ENCODE measurements at regions not wholly inside any gene's neighbourhood (a gene's known extent, or its start where the extent isn't known, plus 50 kb on each side); places are given as distances from the start of the nearest gene placed in this dataset.

DNA sequence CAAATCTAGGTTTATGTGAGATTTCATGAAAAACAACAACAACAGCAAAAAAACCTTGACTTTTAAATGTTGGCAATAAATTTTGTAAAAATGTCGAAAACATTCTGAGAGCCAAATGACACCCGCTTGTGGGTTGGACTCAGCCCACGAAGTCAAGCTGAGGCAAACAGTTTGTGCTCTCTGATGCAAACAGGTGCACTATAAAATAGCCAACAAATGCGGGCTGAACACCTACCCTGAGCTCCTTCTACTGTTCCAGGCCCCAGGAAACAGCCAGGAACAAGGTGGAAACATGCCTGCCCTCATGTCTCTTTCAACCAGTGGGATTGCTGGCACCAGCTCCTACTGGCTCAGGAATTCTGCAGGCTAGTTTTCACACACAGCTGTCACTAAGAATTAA, 105.0 kb upstream of the ZNF716 start:
- Histone ChIP-seq H3K9me3 (ENCODE audit: severe bottlenecking) (peaks cover under 1% of the 10 kb centered on the region), H3K27ac (no peak overlapping the region), H3K4me3 (ENCODE audit: low read depth, low read length) (no peak overlapping the region), H3K36me3 (no peaks in the 10 kb centered on the region), H3K27me3 (ENCODE audit: insufficient read depth, low read depth, severe bottlenecking) (no peaks in the 10 kb centered on the region)
- no peak for DNase-seq
- TF ChIP-seq, protein P1, sequence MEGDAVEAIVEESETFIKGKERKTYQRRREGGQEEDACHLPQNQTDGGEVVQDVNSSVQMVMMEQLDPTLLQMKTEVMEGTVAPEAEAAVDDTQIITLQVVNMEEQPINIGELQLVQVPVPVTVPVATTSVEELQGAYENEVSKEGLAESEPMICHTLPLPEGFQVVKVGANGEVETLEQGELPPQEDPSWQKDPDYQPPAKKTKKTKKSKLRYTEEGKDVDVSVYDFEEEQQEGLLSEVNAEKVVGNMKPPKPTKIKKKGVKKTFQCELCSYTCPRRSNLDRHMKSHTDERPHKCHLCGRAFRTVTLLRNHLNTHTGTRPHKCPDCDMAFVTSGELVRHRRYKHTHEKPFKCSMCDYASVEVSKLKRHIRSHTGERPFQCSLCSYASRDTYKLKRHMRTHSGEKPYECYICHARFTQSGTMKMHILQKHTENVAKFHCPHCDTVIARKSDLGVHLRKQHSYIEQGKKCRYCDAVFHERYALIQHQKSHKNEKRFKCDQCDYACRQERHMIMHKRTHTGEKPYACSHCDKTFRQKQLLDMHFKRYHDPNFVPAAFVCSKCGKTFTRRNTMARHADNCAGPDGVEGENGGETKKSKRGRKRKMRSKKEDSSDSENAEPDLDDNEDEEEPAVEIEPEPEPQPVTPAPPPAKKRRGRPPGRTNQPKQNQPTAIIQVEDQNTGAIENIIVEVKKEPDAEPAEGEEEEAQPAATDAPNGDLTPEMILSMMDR (IDR thresholded peaks at IDR 0.05; ENCODE audit: low read depth, low read length): no peak

DNA sequence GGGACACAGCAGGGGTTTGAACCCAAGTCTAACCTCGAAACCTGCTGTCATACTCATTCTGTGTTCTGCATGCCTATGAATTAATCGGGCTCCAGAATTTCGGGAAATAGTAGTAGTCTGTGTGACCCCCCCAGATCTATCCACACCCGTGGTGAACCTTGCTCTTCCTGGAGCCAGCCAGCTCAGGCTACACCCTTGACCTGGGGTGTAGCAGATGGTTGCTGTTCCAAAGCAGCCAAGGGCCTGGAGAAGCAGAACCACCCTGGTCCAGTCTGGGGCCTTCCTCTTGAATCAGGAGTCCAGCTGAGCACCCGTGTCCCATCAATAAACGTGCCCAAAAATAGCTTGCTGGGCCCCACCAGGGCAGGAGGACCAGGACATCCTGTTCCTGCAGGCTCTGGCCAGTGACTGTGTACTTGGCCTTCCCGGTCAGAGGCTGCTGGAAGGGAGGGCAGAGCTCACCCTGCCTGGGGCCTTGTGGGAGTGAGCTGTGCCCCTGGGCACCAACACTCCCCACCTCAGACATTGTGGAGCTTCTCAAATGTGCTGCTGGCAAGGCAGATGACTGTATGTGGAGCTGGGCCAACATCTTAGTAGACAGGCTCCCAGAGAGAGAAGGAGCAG, 101.2 kb upstream of the ZNF716 start:
- Histone ChIP-seq H3K27ac (no peak overlapping the region), H3K27me3 (ENCODE audit: insufficient read depth, low read depth, severe bottlenecking) (no peaks in the 10 kb centered on the region), H3K9me3 (ENCODE audit: severe bottlenecking) (peaks cover 4% of the 10 kb centered on the region), H3K4me3 (ENCODE audit: low read depth, low read length) (no peak overlapping the region), H3K36me3 (no peaks in the 10 kb centered on the region)
- TF ChIP-seq, protein P1 (IDR thresholded peaks at IDR 0.05; ENCODE audit: low read depth, low read length): no peak
- no peak for DNase-seq

DNA sequence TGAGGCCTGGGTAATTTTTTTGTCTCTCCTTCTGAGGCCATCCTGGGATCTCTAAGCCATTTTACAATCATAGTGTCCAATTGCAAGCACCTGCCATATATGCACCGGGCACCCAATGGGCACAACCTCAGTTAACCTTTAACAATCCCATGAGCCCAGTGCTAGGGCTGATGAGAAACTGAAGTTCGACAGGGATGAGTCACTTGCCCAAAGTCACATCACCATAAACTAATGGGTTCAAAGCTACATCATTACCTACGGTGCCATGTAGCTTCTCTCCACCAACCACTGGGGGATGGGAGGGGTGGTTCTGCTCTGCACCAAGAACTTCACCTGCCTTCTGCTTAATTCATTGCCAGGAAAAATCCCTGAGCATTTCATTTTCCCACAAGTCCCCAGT, 95.8 kb upstream of the ZNF716 start:
- Histone ChIP-seq H3K27ac (no peak overlapping the region), H3K36me3 (no peaks in the 10 kb centered on the region), H3K9me3 (ENCODE audit: severe bottlenecking) (peaks cover 4% of the 10 kb centered on the region), H3K4me3 (ENCODE audit: low read depth, low read length) (no peak overlapping the region), H3K27me3 (ENCODE audit: insufficient read depth, low read depth, severe bottlenecking) (no peaks in the 10 kb centered on the region)
- DNase-seq: no peak
- TF ChIP-seq, protein P1 (IDR thresholded peaks at IDR 0.05; ENCODE audit: low read depth, low read length): no peak

DNA sequence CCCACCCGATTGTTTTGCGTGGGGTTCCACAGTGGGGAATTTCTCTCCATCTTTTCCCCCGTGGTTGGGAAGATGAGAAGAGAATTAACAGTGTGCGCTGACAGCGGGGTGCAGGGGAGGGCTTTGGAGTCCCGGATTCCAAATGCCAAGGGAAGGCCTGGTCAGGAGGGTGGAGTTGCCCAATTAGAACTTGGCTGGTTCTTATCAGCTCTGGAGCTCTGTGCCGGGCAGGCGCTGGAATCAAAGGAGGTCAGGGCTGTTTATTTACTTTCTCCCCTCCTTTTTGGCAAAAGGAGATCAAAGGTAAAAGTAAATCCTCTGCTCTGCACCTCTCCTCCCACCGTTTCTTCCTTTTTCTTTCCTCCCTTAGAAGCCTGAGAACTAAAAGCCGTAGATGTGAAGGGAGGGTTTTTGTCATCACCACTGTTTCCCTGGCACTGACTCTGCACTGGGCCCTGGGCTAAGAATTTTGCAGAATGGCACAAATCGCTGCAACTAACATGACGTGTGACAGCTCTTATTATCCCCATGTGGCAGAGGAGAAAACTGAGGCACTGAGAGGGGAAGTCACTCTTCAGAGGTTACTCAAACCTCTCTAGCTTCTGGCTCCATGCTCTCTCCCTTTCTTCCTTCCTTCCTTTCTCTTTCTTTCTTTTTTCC, 95.2 kb upstream of the ZNF716 start:
- Histone ChIP-seq H3K36me3 (no peaks in the 10 kb centered on the region), H3K9me3 (ENCODE audit: severe bottlenecking) (peaks cover 4% of the 10 kb centered on the region)
- TF ChIP-seq, protein P1 (IDR thresholded peaks at IDR 0.05; ENCODE audit: low read depth, low read length): no peak

DNA sequence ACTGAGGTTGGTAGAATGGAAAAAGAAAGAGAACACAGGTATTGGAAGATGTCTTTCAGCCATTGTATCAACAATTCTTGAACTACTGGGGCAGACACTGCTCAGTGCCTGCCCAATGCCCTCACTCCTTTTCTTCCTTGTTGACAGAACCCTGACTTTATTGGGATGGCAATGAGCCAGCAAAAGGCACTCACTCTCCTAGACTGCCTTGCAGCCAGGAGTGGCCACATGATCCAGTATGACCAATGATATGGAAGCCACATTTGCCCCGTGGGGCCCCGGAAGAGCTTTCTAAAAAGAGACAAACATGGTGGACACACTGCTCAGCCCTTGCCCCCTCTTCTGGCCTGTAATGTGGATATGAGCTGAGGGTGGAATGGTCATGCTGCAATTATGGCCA, 88.6 kb upstream of the ZNF716 start:
- Histone ChIP-seq H3K36me3 (no peaks in the 10 kb centered on the region), H3K9me3 (ENCODE audit: severe bottlenecking) (no peaks in the 10 kb centered on the region), H3K27me3 (ENCODE audit: insufficient read depth, low read depth, severe bottlenecking) (no peaks in the 10 kb centered on the region), H3K4me3 (ENCODE audit: low read depth, low read length) (no peak overlapping the region), H3K27ac (no peak overlapping the region)
- no peak for DNase-seq
- TF ChIP-seq, protein P1 (IDR thresholded peaks at IDR 0.05; ENCODE audit: low read depth, low read length): no peak

More for the DNA sequence above, 95.2 kb upstream of the ZNF716 start:
- DNase-seq: no peak
- Histone ChIP-seq H3K4me3 (ENCODE audit: low read depth, low read length) (no peak overlapping the region), H3K27ac (no peak overlapping the region), H3K27me3 (ENCODE audit: insufficient read depth, low read depth, severe bottlenecking) (no peaks in the 10 kb centered on the region)

Data from WERI-Rb-1 (cell line).